NB4 (cell line): ENCODE measurements at regions not wholly inside any gene's neighbourhood (a gene's known extent, or its start where the extent isn't known, plus 50 kb on each side); places are given as distances from the start of the nearest gene placed in this dataset.

Experiments used
- CTCF ChIP-seq: IDR thresholded peaks from one replicate; pipeline ENCODE4 v1.5.1; 2012; ENCODE audit warnings: low read depth, low read length
- MAX ChIP-seq: IDR thresholded peaks from 2 replicates; pipeline ENCODE4 v1.6.1; 2011; ENCODE audit warnings: low read depth, low read length
- POLR2A ChIP-seq: IDR thresholded peaks from 2 replicates; pipeline ENCODE4 v1.6.1; 2011; ENCODE audit warnings: mild to moderate bottlenecking; ENCODE audit not compliant: insufficient read length; ENCODE audit errors: extremely low read depth

GRCh38 chrX:13168269-13168668, 123.8 kb upstream of the FAM9C start:
- no peak for TF ChIP-seq CTCF
- no peak for TF ChIP-seq POLR2A
- TF ChIP-seq MAX: no peak
